Skin of body (tissue), 1 donor: ENCODE measurements at regions not wholly inside any gene's neighbourhood (a gene's known extent, or its start where the extent isn't known, plus 50 kb on each side); places are given as distances from the start of the nearest gene placed in this dataset.

Source experiments
- DNase-seq: peaks from one replicate; lab custom pipeline; 2025; lab: John Stamatoyannopoulos, UW

GRCh38 chr17:83144421-83145357 lies 65.3 kb downstream of the METRNL start:
- no peak for DNase-seq

- DNase-seq = no peak
Measured at GRCh38 chr17:83145358-83145738, 65.9 kb downstream of the METRNL start.

GRCh38 chr17:83145831-83146230 lies 66.4 kb downstream of the METRNL start:
- no peak for DNase-seq

GRCh38 chr17:83146347-83146746 lies 66.9 kb downstream of the METRNL start:
- DNase-seq = no peak

- no peak for DNase-seq
Measured at GRCh38 chr17:83147280-83147679, 67.9 kb downstream of the METRNL start.

GRCh38 chr17:83148317-83149028 lies 69.1 kb downstream of the METRNL start:
- DNase-seq = no peak

- DNase-seq = no peak
Measured at GRCh38 chr17:83149029-83149725, 69.8 kb downstream of the METRNL start.

- no peak for DNase-seq
Measured at GRCh38 chr17:83149761-83150251, 70.4 kb downstream of the METRNL start.

- DNase-seq = peak; percentile 33
Measured at GRCh38 chr17:83150369-83151055, 71.1 kb downstream of the METRNL start.

GRCh38 chr17:83151056-83151441 lies 71.6 kb downstream of the METRNL start:
- DNase-seq = no peak

- peak; percentile 43 for DNase-seq
Measured at GRCh38 chr17:83151442-83152226, 72.2 kb downstream of the METRNL start.

- no peak for DNase-seq
Measured at GRCh38 chr17:83152227-83152744, 72.9 kb downstream of the METRNL start.

- no peak for DNase-seq
Measured at GRCh38 chr17:83152745-83153611, 73.6 kb downstream of the METRNL start.

- DNase-seq = no peak
Measured at GRCh38 chr17:83153681-83154310, 74.4 kb downstream of the METRNL start.

GRCh38 chr17:83154311-83155127 lies 75.1 kb downstream of the METRNL start:
- no peak for DNase-seq

GRCh38 chr17:83155128-83156121 lies 76.0 kb downstream of the METRNL start:
- DNase-seq = no peak

GRCh38 chr17:83156408-83156807 lies 77.0 kb downstream of the METRNL start:
- no peak for DNase-seq
